ENCODE measurements at regions not wholly inside any gene's neighbourhood (a gene's known extent, or its start where the extent isn't known, plus 50 kb on each side); places are given as distances from the start of the nearest gene placed in this dataset.

DNA sequence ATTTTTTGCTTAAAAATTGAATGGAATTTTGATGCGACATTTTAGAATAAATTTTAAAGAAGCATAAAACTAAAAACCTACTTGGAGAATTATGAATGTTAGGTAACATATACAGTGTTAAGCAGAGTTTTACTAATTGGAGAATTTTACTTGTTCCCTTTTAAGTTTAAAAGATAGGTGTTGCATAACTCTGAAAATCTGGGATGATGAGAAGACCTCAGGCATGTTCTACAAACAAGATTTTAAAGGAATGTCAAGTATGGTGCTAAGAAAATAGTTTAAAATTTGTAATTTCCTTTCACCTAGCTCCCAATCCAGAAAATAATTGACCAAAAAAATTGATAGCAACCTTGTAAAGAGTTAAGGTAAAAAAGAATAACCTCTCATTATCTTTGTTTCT, 135.8 kb downstream of the RFC3 start:
- DNase-seq (ENCODE audit: low spot score) = no peak
- Histone ChIP-seq H3K36me3 (ENCODE audit: control insufficient read depth in 4 of 4, insufficient read depth in 3 of 4, low read depth in 1 of 4, low read length in 3 of 4) (peaks cover 0 to 1% (median 0%) of the 10 kb centered on the region in 4 donors), H3K4me1 (ENCODE audit: control insufficient read depth in 4 of 4, insufficient read depth in 4 of 4, low read length in 3 of 4) (no peaks in the 10 kb centered on the region), H3K9ac (ENCODE audit: low read depth in 1 of 2, low read length in 2 of 2) (no peak overlapping the region), H3K27me3 (ENCODE audit: control insufficient read depth in 4 of 4, insufficient read depth in 4 of 4, low read length in 3 of 4) (no peaks in the 10 kb centered on the region), H3K9me3 (ENCODE audit: control insufficient read depth in 4 of 4, low read length in 3 of 4) (no peaks in the 10 kb centered on the region), H3K4me3 (ENCODE audit: low read depth in 1 of 3, low read length in 3 of 3) (no peak overlapping the region), H3K27ac (ENCODE audit: low read depth in 1 of 2, low read length in 2 of 2) (no peak overlapping the region)
- TF ChIP-seq RAD21 (IDR thresholded peaks at IDR 0.05) (no peak), FOXA1 (IDR thresholded peaks at IDR 0.05) (no peak), JUND (IDR thresholded peaks at IDR 0.05) (no peak), HNF4A (conservative IDR thresholded peaks at IDR 0.05) (no peak), SP1 (IDR thresholded peaks at IDR 0.05) (no peak), FOXA2 (IDR thresholded peaks at IDR 0.05) (no peak), HNF4G (IDR thresholded peaks at IDR 0.05) (no peak), EGR1 (IDR thresholded peaks at IDR 0.05; ENCODE audit: low read depth in 2 of 2) (no peak), TAF1 (conservative IDR thresholded peaks at IDR 0.05) (no peak), YY1 (IDR thresholded peaks at IDR 0.05) (no peak), RXRA (IDR thresholded peaks at IDR 0.05) (no peak), GABPA (IDR thresholded peaks at IDR 0.05 in 1 of 2, conservative IDR thresholded peaks at IDR 0.05 in 1 of 2) (no peak), NR2F2 (IDR thresholded peaks at IDR 0.05) (no peak)
- TF ChIP-seq, protein P1, sequence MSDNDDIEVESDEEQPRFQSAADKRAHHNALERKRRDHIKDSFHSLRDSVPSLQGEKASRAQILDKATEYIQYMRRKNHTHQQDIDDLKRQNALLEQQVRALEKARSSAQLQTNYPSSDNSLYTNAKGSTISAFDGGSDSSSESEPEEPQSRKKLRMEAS (IDR thresholded peaks at IDR 0.05) = no peak
- TF ChIP-seq, protein P2, sequence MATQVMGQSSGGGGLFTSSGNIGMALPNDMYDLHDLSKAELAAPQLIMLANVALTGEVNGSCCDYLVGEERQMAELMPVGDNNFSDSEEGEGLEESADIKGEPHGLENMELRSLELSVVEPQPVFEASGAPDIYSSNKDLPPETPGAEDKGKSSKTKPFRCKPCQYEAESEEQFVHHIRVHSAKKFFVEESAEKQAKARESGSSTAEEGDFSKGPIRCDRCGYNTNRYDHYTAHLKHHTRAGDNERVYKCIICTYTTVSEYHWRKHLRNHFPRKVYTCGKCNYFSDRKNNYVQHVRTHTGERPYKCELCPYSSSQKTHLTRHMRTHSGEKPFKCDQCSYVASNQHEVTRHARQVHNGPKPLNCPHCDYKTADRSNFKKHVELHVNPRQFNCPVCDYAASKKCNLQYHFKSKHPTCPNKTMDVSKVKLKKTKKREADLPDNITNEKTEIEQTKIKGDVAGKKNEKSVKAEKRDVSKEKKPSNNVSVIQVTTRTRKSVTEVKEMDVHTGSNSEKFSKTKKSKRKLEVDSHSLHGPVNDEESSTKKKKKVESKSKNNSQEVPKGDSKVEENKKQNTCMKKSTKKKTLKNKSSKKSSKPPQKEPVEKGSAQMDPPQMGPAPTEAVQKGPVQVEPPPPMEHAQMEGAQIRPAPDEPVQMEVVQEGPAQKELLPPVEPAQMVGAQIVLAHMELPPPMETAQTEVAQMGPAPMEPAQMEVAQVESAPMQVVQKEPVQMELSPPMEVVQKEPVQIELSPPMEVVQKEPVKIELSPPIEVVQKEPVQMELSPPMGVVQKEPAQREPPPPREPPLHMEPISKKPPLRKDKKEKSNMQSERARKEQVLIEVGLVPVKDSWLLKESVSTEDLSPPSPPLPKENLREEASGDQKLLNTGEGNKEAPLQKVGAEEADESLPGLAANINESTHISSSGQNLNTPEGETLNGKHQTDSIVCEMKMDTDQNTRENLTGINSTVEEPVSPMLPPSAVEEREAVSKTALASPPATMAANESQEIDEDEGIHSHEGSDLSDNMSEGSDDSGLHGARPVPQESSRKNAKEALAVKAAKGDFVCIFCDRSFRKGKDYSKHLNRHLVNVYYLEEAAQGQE (IDR thresholded peaks at IDR 0.05) = no peak
- TF ChIP-seq, protein P3, sequence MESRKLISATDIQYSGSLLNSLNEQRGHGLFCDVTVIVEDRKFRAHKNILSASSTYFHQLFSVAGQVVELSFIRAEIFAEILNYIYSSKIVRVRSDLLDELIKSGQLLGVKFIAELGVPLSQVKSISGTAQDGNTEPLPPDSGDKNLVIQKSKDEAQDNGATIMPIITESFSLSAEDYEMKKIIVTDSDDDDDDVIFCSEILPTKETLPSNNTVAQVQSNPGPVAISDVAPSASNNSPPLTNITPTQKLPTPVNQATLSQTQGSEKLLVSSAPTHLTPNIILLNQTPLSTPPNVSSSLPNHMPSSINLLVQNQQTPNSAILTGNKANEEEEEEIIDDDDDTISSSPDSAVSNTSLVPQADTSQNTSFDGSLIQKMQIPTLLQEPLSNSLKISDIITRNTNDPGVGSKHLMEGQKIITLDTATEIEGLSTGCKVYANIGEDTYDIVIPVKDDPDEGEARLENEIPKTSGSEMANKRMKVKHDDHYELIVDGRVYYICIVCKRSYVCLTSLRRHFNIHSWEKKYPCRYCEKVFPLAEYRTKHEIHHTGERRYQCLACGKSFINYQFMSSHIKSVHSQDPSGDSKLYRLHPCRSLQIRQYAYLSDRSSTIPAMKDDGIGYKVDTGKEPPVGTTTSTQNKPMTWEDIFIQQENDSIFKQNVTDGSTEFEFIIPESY (IDR thresholded peaks at IDR 0.05) = no peak
- TF ChIP-seq, protein P4, sequence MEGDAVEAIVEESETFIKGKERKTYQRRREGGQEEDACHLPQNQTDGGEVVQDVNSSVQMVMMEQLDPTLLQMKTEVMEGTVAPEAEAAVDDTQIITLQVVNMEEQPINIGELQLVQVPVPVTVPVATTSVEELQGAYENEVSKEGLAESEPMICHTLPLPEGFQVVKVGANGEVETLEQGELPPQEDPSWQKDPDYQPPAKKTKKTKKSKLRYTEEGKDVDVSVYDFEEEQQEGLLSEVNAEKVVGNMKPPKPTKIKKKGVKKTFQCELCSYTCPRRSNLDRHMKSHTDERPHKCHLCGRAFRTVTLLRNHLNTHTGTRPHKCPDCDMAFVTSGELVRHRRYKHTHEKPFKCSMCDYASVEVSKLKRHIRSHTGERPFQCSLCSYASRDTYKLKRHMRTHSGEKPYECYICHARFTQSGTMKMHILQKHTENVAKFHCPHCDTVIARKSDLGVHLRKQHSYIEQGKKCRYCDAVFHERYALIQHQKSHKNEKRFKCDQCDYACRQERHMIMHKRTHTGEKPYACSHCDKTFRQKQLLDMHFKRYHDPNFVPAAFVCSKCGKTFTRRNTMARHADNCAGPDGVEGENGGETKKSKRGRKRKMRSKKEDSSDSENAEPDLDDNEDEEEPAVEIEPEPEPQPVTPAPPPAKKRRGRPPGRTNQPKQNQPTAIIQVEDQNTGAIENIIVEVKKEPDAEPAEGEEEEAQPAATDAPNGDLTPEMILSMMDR (IDR thresholded peaks at IDR 0.05; ENCODE audit: low read depth, low read length, missing input control) = no peak
- TF ChIP-seq, protein P5, sequence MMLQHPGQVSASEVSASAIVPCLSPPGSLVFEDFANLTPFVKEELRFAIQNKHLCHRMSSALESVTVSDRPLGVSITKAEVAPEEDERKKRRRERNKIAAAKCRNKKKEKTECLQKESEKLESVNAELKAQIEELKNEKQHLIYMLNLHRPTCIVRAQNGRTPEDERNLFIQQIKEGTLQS (IDR thresholded peaks at IDR 0.05) = no peak
- 97% methylated on average over 1 of the region's 1 CpG for WGBS

Data from liver (tissue), 8 donors.